H9 (cell line): ENCODE measurements at regions not wholly inside any gene's neighbourhood (a gene's known extent, or its start where the extent isn't known, plus 50 kb on each side); places are given as distances from the start of the nearest gene placed in this dataset.

ENCODE experiments used
- DNase-seq: peaks from one replicate; pipeline ENCODE4 v3.0.0-alpha.2; 2017
- H2AFZ ChIP-seq: one replicate; pipeline ENCODE4 v1.6.1; 2013; ENCODE audit warnings: mild to moderate bottlenecking, low read length, control low read depth, moderate library complexity
- H2AK5ac ChIP-seq: 2 replicates; pipeline ENCODE4 v1.6.1; 2013; ENCODE audit warnings: low read length, control low read depth, mixed read lengths; ENCODE audit not compliant: insufficient read length
- H2BK120ac ChIP-seq: one replicate; pipeline ENCODE4 v1.6.1; 2013; ENCODE audit warnings: low read depth, mild to moderate bottlenecking, low read length, control low read depth, inconsistent platforms; ENCODE audit not compliant: poor library complexity, severe bottlenecking
- H2BK12ac ChIP-seq: 2 replicates; pipeline ENCODE4 v1.6.1; 2013; ENCODE audit warnings: low read length, control low read depth, mixed read lengths, low read depth; ENCODE audit not compliant: insufficient read length
- H2BK15ac ChIP-seq: 2 replicates; pipeline ENCODE4 v1.6.1; 2013; ENCODE audit warnings: low read depth, low read length, control low read depth
- H2BK20ac ChIP-seq: one replicate; pipeline ENCODE4 v1.6.1; 2013; ENCODE audit warnings: low read depth, mild to moderate bottlenecking, low read length, control low read depth, inconsistent platforms; ENCODE audit not compliant: poor library complexity, severe bottlenecking
- H2BK5ac ChIP-seq: 2 replicates; pipeline ENCODE4 v1.6.1; 2013; ENCODE audit warnings: low read length, control low read depth, mixed read lengths; ENCODE audit not compliant: insufficient read length
- H3K14ac ChIP-seq: 2 replicates; pipeline ENCODE4 v1.6.1; 2013; ENCODE audit warnings: low read length, control low read depth; ENCODE audit not compliant: insufficient read depth
- H3K18ac ChIP-seq: 2 replicates; pipeline ENCODE4 v1.6.1; 2013; ENCODE audit warnings: low read depth, mild to moderate bottlenecking, mixed read lengths, low read length, control low read depth; ENCODE audit not compliant: insufficient read length
- H3K23ac ChIP-seq: 2 replicates; pipeline ENCODE4 v1.6.1; 2013; ENCODE audit warnings: low read length, control low read depth, mixed read lengths, low read depth; ENCODE audit not compliant: insufficient read length
- H3K23me2 ChIP-seq: 2 replicates; pipeline ENCODE4 v1.6.1; 2013; ENCODE audit warnings: low read depth, mild to moderate bottlenecking, mixed read lengths, low read length, control low read depth; ENCODE audit not compliant: insufficient read length, poor library complexity, severe bottlenecking
- H3K27ac ChIP-seq: 2 replicates; pipeline ENCODE4 v1.5.1; 2013; ENCODE audit warnings: low read length, control low read depth, mixed read lengths, low read depth; ENCODE audit not compliant: insufficient read length
- H3K27me3 ChIP-seq: 2 replicates; pipeline ENCODE4 v1.6.1; 2013; ENCODE audit warnings: low read length, control low read depth, inconsistent platforms; ENCODE audit not compliant: insufficient read depth
- H3K4ac ChIP-seq: 2 replicates; pipeline ENCODE4 v1.6.1; 2013; ENCODE audit warnings: low read depth, mild to moderate bottlenecking, control low read depth, inconsistent platforms, low read length, moderate library complexity
- H3K4me1 ChIP-seq: 2 replicates; pipeline ENCODE4 v1.6.1; 2013; ENCODE audit warnings: low read length, control low read depth, inconsistent platforms; ENCODE audit not compliant: insufficient read depth
- H3K4me2 ChIP-seq: 2 replicates; pipeline ENCODE4 v1.6.1; 2013; ENCODE audit warnings: low read length, control low read depth, mixed read lengths; ENCODE audit not compliant: insufficient read length, insufficient read depth
- H3K56ac ChIP-seq: 2 replicates; pipeline ENCODE4 v1.6.1; 2013; ENCODE audit warnings: low read depth, mild to moderate bottlenecking, mixed read lengths, low read length, control low read depth; ENCODE audit not compliant: insufficient read length
- H3K79me1 ChIP-seq: 2 replicates; pipeline ENCODE4 v1.6.1; 2013; ENCODE audit warnings: low read depth, mild to moderate bottlenecking, moderate library complexity, low read length, control low read depth, inconsistent platforms; ENCODE audit not compliant: insufficient read depth, poor library complexity, severe bottlenecking
- H3K79me2 ChIP-seq: 2 replicates; pipeline ENCODE4 v1.6.1; 2013; ENCODE audit warnings: low read length, control low read depth, inconsistent platforms; ENCODE audit not compliant: insufficient read depth
- H3K9ac ChIP-seq: 2 replicates; pipeline ENCODE4 v1.6.1; 2013; ENCODE audit warnings: low read length, control low read depth, mixed read lengths; ENCODE audit not compliant: insufficient read length; ENCODE audit errors: extremely low read depth
- H3K9me3 ChIP-seq: one replicate; pipeline ENCODE4 v1.6.1; 2013; ENCODE audit warnings: low read depth, low read length, inconsistent platforms; ENCODE audit not compliant: control insufficient read depth
- H3T11ph ChIP-seq: one replicate; pipeline ENCODE4 v1.6.1; 2013; ENCODE audit warnings: mild to moderate bottlenecking, low read length, control low read depth, inconsistent platforms
- H4K20me1 ChIP-seq: one replicate; pipeline ENCODE4 v1.6.1; 2013; ENCODE audit not compliant: control insufficient read depth, insufficient read length, insufficient read depth
- H4K5ac ChIP-seq: 2 replicates; pipeline ENCODE4 v1.6.1; 2013; ENCODE audit warnings: low read depth, mild to moderate bottlenecking, mixed read lengths, low read length, control low read depth; ENCODE audit not compliant: insufficient read length
- H4K8ac ChIP-seq: replicated peaks from 2 replicates; pipeline ENCODE4 v1.6.1; 2013; ENCODE audit warnings: low read length, control low read depth, mixed read lengths, low read depth; ENCODE audit not compliant: insufficient read length
- H4K91ac ChIP-seq: 2 replicates; pipeline ENCODE4 v1.6.1; 2013; ENCODE audit warnings: low read depth, mild to moderate bottlenecking, moderate library complexity, mixed read lengths, low read length, control low read depth; ENCODE audit not compliant: insufficient read length
- H3K27ac Mint-ChIP-seq, 3 experiments: 2 replicates in 2 of 3; 3 replicates in 1 of 3; pipeline ENCODE4 v1.8.0; 2020 to 2021; ENCODE audit warnings: mixed read lengths in 3 of 3, mild to moderate bottlenecking in 1 of 3, moderate library complexity in 1 of 3
- H3K27me3 Mint-ChIP-seq: 2 replicates; pipeline ENCODE4 v1.8.0; 2021; ENCODE audit warnings: low read depth, mild to moderate bottlenecking, moderate library complexity, mixed read lengths
- H3K36me3 Mint-ChIP-seq, 3 experiments: 2 replicates in 2 of 3; 3 replicates in 1 of 3; pipeline ENCODE4 v1.8.0; 2020 to 2021; ENCODE audit warnings: low read depth in 3 of 3, mixed read lengths in 3 of 3; ENCODE audit not compliant: insufficient read depth in 1 of 3
- H3K4me1 Mint-ChIP-seq, 2 experiments: 2 replicates each; pipeline ENCODE4 v1.8.0; 2020; ENCODE audit warnings: mixed read lengths in 2 of 2
- H3K4me3 Mint-ChIP-seq, 2 experiments: 2 replicates in 1 of 2; 3 replicates in 1 of 2; pipeline ENCODE4 v1.8.0; 2020 to 2021; ENCODE audit warnings: mild to moderate bottlenecking in 2 of 2, mixed read lengths in 2 of 2, moderate library complexity in 1 of 2
- H3K9me3 Mint-ChIP-seq, 2 experiments: 2 replicates in 1 of 2; 3 replicates in 1 of 2; pipeline ENCODE4 v1.8.0; 2020; ENCODE audit warnings: mild to moderate bottlenecking in 2 of 2, mixed read lengths in 2 of 2, moderate library complexity in 1 of 2
- CTCF ChIP-seq: fragments of 200-600 bp; sonication (generic); conservative IDR thresholded peaks from 3 replicates; pipeline ENCODE4 v1.8.0; 2021; ENCODE audit warnings: antibody characterized with exemption, mild to moderate bottlenecking
- WGBS: extraction: QIAGEN DNeasy Blood & Tissue Kit; methylation state at CpG from one replicate; pipeline ENCODE4 v1.1.7; 2013; ENCODE audit warnings: missing lambda C conversion rate, low lambda C conversion rate, mixed read lengths; ENCODE audit not compliant: insufficient read length; ENCODE audit errors: extremely low coverage; 5-methylcytosine and 5-hydroxymethylcytosine counted together

- H3K23ac ChIP-seq: no peak overlapping the region
- H3K23me2 ChIP-seq: no peaks in the 10 kb centered on the region
- no peak overlapping the region for H3T11ph ChIP-seq
- H3K27me3 ChIP-seq: no peaks in the 10 kb centered on the region
- no peak overlapping the region for H2AFZ ChIP-seq
- no peaks in the 10 kb centered on the region for H3K9me3 ChIP-seq
- H3K14ac ChIP-seq: no peak overlapping the region
- H3K79me1 ChIP-seq: no peaks in the 10 kb centered on the region
- no peak overlapping the region for H3K4me2 ChIP-seq
- no peak overlapping the region for H2BK5ac ChIP-seq
- H3K79me2 ChIP-seq: no peaks in the 10 kb centered on the region
- peaks cover 3% of the 10 kb centered on the region; the same call in 1 of the 2 replicates for H3K4me1 ChIP-seq
- H3K4me1 Mint-ChIP-seq: peaks cover 39 to 50% of the 10 kb centered on the region in 2 experiments
- peaks cover 0 to 10% (median 1%) of the 10 kb centered on the region in 3 experiments; a peak in 4 of 7 replicates for H3K36me3 Mint-ChIP-seq
- no peak overlapping the region for H4K8ac ChIP-seq
- H3K27me3 Mint-ChIP-seq: no peaks in the 10 kb centered on the region
- H2BK20ac ChIP-seq: no peak overlapping the region
- H3K4ac ChIP-seq: no peak overlapping the region
- no peak overlapping the region for H2AK5ac ChIP-seq
- H3K18ac ChIP-seq: no peak overlapping the region
- H2BK120ac ChIP-seq: no peak overlapping the region
- H3K4me3 Mint-ChIP-seq: no peak overlapping the region
- peak; percentile 32 for DNase-seq
- no peak overlapping the region for H3K27ac ChIP-seq
- no peak overlapping the region for H3K56ac ChIP-seq
- no peak overlapping the region for H4K5ac ChIP-seq
- no peak overlapping the region for H2BK12ac ChIP-seq
- no peak for TF ChIP-seq CTCF
- H3K9ac ChIP-seq: no peak overlapping the region
- no peak overlapping the region for H4K91ac ChIP-seq
- no CpG with 5 or more reads among the region's 11 CpGs for WGBS
- peaks cover 0 to 3% of the 10 kb centered on the region in 2 experiments; a peak in 2 of 5 replicates for H3K9me3 Mint-ChIP-seq
- H4K20me1 ChIP-seq: no peaks in the 10 kb centered on the region
- no peak overlapping the region for H2BK15ac ChIP-seq
- H3K27ac Mint-ChIP-seq: no peak overlapping the region
These were observed 134.6 kb downstream of the AEBP2 start for GRCh38 chr12:19573866-19574265.
